GM19467 (cell line): ENCODE measurements at regions not wholly inside any gene's neighbourhood (a gene's known extent, or its start where the extent isn't known, plus 50 kb on each side); places are given as distances from the start of the nearest gene placed in this dataset.
"Not testable (repeated sequence)": the region's sequence is repeated elsewhere in the genome, so short reads cannot be mapped to it uniquely, and the experiment has no call there.

Experiments used
- ATAC-seq: cut with Tn5 transposase; IDR thresholded peaks from one replicate; pipeline ENCODE4 v1.9.1; 2021; ENCODE audit warnings: mild to moderate bottlenecking, moderate library complexity; ENCODE audit not compliant: unreplicated experiment

DNA sequence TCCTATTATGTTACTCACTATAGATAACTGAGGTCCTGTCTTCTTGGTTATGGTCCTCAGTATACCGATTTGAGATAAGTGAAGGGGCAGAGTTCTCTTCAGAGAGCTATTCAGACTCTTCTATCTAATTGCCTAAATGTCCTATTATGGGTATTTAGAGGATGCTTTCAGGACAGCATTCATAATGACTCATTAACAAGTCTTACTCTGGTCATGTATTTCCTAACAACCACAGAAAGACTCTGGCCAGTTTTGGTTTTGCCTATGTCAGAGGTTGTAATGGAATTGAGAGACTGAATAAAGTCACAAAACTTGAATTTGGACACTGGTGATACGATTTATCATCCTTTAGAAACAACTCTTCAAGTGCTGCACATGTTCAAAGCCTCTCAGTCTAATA, 1233.0 kb downstream of the JRKL start:
- no peak for ATAC-seq

DNA sequence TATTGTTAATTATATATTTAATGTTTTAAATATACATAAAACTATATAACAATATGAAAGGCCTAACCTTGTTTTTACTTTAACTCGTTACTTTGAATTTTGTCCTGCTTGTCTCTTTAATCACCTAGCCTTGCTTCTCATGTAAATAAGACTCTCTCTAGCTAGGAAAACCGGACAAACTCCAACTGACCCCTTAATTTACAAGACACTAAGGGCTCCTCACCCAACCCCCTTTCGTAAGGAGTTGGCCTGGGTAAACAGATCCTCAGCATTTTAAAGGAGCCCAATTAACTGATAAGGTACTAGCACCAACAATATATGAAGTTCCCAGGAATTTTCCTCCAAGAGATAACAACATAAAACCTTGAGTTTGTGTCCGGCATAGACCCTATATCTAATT, 1246.9 kb downstream of the JRKL start:
- ATAC-seq = not testable (repeated sequence)

- ATAC-seq = no peak
These were observed 1247.9 kb downstream of the JRKL start for GRCh38 chr11:97637701-97638100.

DNA sequence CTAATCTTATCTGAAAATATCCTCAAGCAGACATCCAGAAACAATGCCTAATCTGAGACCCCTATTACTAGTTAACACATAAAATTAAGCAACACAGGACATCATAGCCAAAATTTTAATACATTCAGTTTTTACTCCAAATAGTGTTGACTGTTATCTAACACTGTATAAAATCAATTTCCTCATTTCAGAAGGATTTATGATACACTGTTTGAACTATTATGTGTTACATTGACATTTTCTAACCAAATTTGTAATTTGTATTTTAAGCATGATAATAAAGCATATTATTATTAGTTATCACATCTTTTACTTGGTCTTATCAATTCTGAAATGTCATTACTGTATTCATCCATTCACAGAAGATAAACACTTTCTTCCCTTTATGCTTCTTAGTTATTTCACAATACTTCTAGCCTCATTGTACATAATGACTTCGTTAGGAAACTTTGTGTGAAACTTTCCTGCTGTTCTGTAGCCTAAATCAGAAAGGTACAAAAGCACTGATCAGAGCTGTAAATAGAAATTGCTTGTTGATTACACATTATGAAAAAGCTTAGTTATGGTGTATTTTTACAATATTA, 1248.9 kb downstream of the JRKL start:
- no peak for ATAC-seq

- ATAC-seq = no peak
These were observed 1252.2 kb downstream of the JRKL start for GRCh38 chr11:97641988-97642387.

GRCh38 chr11:97645736-97646135, 1255.9 kb downstream of the JRKL start:
- no peak for ATAC-seq

DNA sequence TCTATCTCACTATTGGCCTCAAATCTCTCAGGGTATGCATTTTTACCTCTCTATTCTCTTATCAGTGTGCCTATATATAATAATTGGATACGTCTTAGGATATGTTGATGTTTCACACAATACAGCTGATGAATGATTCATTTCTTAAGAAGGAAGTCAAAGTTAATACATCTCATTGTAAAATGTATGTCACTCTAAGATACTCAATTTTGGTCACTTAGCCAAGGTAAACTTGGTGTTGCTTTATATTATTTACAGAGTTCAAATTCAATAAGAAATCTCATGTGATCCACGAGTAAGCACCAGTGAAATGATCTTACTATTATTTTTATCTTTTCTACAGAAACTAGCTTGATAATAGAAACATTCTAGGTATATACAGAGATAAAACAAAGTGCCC, 1266.5 kb downstream of the JRKL start:
- ATAC-seq = no peak

DNA sequence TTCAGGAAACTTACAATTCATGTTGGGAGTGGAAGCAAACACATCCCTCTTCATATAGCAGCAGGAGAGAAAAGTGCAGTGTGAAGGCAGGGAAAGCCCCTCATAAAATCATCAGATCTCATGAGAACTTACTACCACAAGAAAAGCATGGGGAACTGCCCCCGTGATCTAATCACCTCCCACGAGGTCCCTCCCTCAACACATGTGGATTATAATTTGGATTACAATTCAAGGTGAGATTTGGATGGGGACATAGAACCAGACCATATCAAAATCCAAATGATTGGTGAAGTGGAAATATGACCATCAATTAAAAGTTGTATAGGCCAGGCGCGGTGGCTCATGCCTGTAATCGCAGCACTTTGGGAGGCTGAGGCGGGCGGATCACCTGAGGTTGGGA, 1268.0 kb downstream of the JRKL start:
- no peak for ATAC-seq

DNA sequence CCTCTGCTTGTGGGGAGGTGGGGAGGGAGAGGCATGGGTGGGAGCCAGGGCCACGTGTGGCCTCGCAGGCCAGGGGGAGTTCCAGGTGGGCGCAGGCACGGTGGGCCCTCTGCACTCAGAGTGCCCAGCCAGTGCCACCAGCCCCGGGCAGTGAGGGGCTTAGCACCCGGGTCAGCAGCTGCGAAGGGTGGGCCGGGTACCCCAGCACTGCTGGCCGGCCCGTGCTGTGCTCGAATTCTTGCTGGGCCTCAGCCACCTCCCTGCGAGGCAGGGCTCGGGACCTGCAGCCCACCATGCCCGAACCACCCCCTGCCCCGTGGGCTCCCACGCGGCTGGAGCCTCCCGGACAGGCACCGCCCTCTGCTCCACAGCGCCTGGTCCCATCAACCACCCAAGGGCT, 1277.2 kb downstream of the JRKL start:
- no peak for ATAC-seq

DNA sequence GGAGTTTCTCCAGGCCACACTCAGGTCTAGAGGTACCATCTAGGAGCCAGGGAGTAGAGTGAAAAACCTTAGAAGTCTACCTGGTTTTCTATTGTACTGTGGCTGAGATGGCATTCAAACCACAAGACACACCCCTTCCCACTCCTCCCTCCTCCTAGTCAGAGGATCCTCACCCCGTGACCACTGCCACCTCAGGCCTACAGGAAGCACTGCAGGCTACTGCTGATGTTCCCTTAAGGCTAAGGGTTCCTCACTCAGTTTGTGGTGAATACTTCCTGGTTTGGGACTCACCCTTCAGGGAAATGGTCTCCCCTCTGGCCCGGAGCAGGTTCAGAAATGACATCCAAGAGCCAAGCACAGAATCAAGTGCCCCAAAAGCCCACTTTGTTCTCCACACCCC, 1293.9 kb downstream of the JRKL start:
- no peak for ATAC-seq

GRCh38 chr11:97684486-97685439, 1295.0 kb downstream of the JRKL start:
- ATAC-seq = no peak

GRCh38 chr11:97685695-97686094, 1295.9 kb downstream of the JRKL start:
- no peak for ATAC-seq

DNA sequence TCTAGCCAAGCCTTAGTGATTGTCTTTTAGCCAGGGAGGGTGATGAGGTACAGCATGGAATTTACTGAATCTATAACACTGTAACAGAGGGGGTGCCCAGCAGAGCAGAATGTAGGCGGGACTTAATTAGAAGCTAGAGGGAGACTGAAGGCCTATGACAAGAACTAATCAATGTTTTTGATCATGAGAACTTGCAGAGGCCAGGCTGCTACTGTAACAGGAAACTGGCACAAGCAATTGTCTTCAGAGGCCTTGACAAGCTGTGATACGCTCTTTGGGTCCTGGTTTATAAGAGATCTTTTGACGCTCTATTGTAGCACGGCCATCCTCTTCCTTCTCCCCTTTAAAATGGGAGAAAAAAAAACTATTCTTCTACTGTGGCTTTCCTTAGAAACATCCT, 1297.3 kb downstream of the JRKL start:
- no peak for ATAC-seq

GRCh38 chr11:97691061-97691460, 1301.2 kb downstream of the JRKL start:
- no peak for ATAC-seq

DNA sequence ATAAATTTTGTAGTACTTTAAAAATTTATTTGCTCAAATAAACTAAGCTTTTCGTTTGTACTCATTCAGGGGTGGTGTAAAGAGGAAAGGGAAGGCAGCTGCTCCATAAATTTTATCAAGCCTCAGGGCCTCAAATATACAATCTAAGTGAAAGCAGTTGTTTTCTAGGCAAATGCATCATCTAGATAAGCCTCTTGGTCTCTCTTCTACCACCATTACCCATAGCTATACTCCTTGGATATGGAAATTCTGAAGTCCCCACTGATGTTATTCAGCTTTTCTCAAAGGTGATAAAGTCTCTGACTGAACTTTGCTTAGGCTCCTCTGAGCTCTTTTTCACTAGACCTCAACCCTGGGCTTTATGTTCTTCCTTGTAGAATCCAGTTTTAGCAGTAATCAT, 1313.1 kb downstream of the JRKL start:
- no peak for ATAC-seq

DNA sequence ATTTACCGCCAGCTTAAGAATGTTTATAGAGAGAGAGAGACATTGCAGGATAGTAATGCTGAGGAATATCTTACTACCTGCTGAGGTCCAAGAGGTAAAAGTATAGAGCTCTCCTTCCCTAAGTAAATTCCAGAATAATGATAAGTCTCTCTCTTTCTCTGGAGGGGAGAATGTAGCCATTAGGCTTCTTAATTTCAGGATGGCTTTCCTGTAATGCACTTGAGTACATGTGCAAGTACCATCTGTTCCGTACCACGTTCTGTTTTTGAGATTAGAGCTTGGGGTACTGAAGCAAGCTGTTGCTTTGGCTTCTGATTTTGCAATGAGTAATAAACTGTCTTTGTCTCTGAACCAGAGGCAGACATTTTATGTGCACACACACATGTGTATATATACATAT, 1314.0 kb downstream of the JRKL start:
- no peak for ATAC-seq

GRCh38 chr11:97705441-97705840, 1315.3 kb upstream of the CNTN5 start:
- not testable (repeated sequence) for ATAC-seq

- ATAC-seq = no peak
These were observed 1302.8 kb upstream of the CNTN5 start for GRCh38 chr11:97717922-97718321.

DNA sequence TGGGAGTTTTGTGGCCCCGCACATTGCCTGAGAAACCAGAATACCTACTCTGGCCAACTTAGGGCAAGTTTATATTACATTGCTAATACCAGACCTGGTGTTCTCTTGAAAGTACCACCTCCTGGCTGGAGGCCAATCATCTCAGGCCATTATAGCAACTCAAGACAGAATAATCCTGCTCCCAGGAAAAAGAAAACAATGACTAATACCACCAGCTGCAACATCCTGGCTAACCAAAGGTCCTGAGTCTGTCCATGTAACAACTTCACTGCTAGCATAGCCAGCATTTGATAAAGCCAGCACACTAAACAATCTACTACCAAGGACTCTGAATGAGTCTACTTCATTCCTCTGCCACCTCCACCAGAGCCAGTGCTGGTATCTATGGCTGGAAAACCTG, 1298.7 kb upstream of the CNTN5 start:
- no peak for ATAC-seq

- ATAC-seq = no peak
These were observed 1298.0 kb upstream of the CNTN5 start for GRCh38 chr11:97722721-97723120.

DNA sequence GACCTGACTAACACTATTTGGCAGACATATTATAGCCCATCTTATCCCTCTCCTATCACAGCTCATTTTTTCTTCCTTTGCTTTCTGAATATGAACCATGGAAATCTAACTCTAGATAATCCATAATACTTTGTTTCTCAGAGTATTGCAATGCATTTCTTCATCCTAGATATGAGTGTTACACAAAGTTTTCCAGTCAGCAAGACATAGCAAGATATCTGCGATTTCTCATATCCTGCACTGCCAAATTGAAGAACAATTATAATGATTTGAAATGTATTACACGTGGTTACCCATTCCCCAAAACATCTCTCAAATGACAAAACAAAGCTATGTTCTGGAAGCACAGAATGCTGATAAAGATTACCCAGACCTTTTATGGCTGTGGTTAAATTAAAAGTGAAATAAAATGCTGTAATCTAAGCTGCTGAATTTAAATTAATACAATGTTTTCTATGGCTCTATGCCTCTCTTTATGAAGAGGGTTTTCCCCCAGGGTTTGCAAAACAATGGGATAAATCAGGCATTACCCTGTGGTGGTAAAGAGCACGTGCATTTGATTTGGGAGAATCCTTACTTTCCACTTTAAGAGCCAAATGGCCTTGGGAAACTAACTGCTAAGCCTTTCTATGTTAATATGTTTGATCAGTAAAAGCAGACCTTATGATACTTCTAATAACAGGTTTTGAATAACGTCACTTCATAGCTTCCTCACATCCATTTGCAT, 1291.0 kb upstream of the CNTN5 start:
- no peak for ATAC-seq
